ENCODE measurements at regions not wholly inside any gene's neighbourhood (a gene's known extent, or its start where the extent isn't known, plus 50 kb on each side); places are given as distances from the start of the nearest gene placed in this dataset.
"Not testable (repeated sequence)": the region's sequence is repeated elsewhere in the genome, so short reads cannot be mapped to it uniquely, and the experiment has no call there.

- DNase-seq = no peak
Observed at GRCh38 chr5:28421141-28421540, 1382.8 kb upstream of the CDH9 start.

- no peak for DNase-seq
Observed at GRCh38 chr5:28415791-28416443, 1377.5 kb upstream of the CDH9 start.

- DNase-seq = no peak
Observed at GRCh38 chr5:28414619-28415018, 1376.2 kb upstream of the CDH9 start.

- DNase-seq = no peak
Observed at GRCh38 chr5:28408651-28409050, 1370.3 kb upstream of the CDH9 start.

- DNase-seq = no peak
Observed at GRCh38 chr5:28408186-28408585, 1369.8 kb upstream of the CDH9 start.

- DNase-seq = no peak
Observed at GRCh38 chr5:28404363-28405071, 1366.1 kb upstream of the CDH9 start.

GRCh38 chr5:28403846-28404245, 1365.5 kb upstream of the CDH9 start:
- DNase-seq = no peak

GRCh38 chr5:28402590-28403301, 1364.4 kb upstream of the CDH9 start:
- no peak for DNase-seq

GRCh38 chr5:28400076-28400475, 1361.7 kb upstream of the CDH9 start:
- no peak for DNase-seq

GRCh38 chr5:28399211-28399610, 1360.8 kb upstream of the CDH9 start:
- DNase-seq = no peak

- DNase-seq = no peak
Observed at GRCh38 chr5:28398185-28398584, 1359.8 kb upstream of the CDH9 start.

GRCh38 chr5:28397502-28397941, 1359.1 kb upstream of the CDH9 start:
- DNase-seq = no peak

GRCh38 chr5:28391277-28391676, 1352.9 kb upstream of the CDH9 start:
- no peak for DNase-seq

- no peak for DNase-seq
Observed at GRCh38 chr5:28390341-28390740, 1352.0 kb upstream of the CDH9 start.

- not testable (repeated sequence) for DNase-seq
Observed at GRCh38 chr5:28389727-28390126, 1351.3 kb upstream of the CDH9 start.

- DNase-seq = no peak
Observed at GRCh38 chr5:28388428-28388827, 1350.0 kb upstream of the CDH9 start.

GRCh38 chr5:28386712-28387111, 1348.3 kb upstream of the CDH9 start:
- DNase-seq = no peak

GRCh38 chr5:28380167-28380566, 1341.8 kb upstream of the CDH9 start:
- no peak for DNase-seq

GRCh38 chr5:28374492-28374967, 1336.1 kb upstream of the CDH9 start:
- no peak for DNase-seq

- DNase-seq = no peak
Observed at GRCh38 chr5:28370896-28371295, 1332.5 kb upstream of the CDH9 start.

- no peak for DNase-seq
Observed at GRCh38 chr5:28369418-28369817, 1331.0 kb upstream of the CDH9 start.

GRCh38 chr5:28355831-28356230, 1317.4 kb upstream of the CDH9 start:
- DNase-seq = no peak

GRCh38 chr5:28346696-28347095, 1308.3 kb upstream of the CDH9 start:
- no peak for DNase-seq
